Left colon (tissue), 2 donors: ENCODE measurements at regions not wholly inside any gene's neighbourhood (a gene's known extent, or its start where the extent isn't known, plus 50 kb on each side); places are given as distances from the start of the nearest gene placed in this dataset.
"Not testable (repeated sequence)": the region's sequence is repeated elsewhere in the genome, so short reads cannot be mapped to it uniquely, and the experiment has no call there.

ENCODE experiments used
- ATAC-seq: fragments of 200-7000 bp; cut with Tn5 transposase; one replicate; pipeline ENCODE4 v1.9.1; 2020; ENCODE audit warnings: mild to moderate bottlenecking, moderate library complexity
- DNase-seq, 2 donors: peaks; one replicate each; pipeline ENCODE4 v3.0.0-alpha.2; 2020
- intact Hi-C, 2 donors: fragments of 100-400 bp; cut with DNase I in 1 of 2; cut with micrococcal nuclease in 1 of 2; formaldehyde crosslinking; loops; one replicate each; pipeline versions ENCODE4 v1.11.2 to v1.14.0; 2022; cut with DNase I, micrococcal nuclease
- donor health status: DM: no; HTN: no; CAD: no.
- donor health status: DM: yes; HTN: yes; CAD: no.

GRCh38 chr1:200263203-200263602, 146.6 kb downstream of the ZNF281 start:
- DNase-seq, result no peak
- intact Hi-C loops, result no loop called here

GRCh38 chr1:200262326-200262965, 147.4 kb downstream of the ZNF281 start:
- DNase-seq (no peak), ATAC-seq (no peak)
- intact Hi-C loops, result no loop called here

More at GRCh38 chr1:200263203-200263602, 146.6 kb downstream of the ZNF281 start:
- no peak for ATAC-seq

- intact Hi-C loops, result no loop called here
- DNase-seq (no peak), ATAC-seq (no peak)
Measured at GRCh38 chr1:200260597-200261335, 149.1 kb downstream of the ZNF281 start.

- peak; percentile 44 for ATAC-seq
- intact Hi-C loops, result no loop called here
- no peak for DNase-seq
Measured at GRCh38 chr1:200258447-200259375, 151.1 kb downstream of the ZNF281 start.

- intact Hi-C loops, result no loop called here
- ATAC-seq (no peak), DNase-seq (no peak)
Measured at GRCh38 chr1:200257235-200257634, 152.6 kb downstream of the ZNF281 start.

- ATAC-seq, intact Hi-C loops, DNase-seq: not testable (repeated sequence)
Measured at GRCh38 chr1:200254602-200255001, 155.2 kb downstream of the ZNF281 start.

- ATAC-seq (no peak), DNase-seq (no peak)
- intact Hi-C loops, result no loop called here
Measured at GRCh38 chr1:200253774-200254495, 155.9 kb downstream of the ZNF281 start.

- no peak for DNase-seq
- no peak for ATAC-seq
- intact Hi-C loops, result no loop called here
Measured at GRCh38 chr1:200252531-200252930, 157.3 kb downstream of the ZNF281 start.

GRCh38 chr1:200250469-200250868, 159.4 kb downstream of the ZNF281 start:
- intact Hi-C loops, result no loop called here
- DNase-seq (no peak), ATAC-seq (no peak)

GRCh38 chr1:200248541-200248940, 161.3 kb downstream of the ZNF281 start:
- intact Hi-C loops, result no loop called here
- DNase-seq (no peak), ATAC-seq (no peak)

- no peak for ATAC-seq
- intact Hi-C loops, result no loop called here
- no peak for DNase-seq
Measured at GRCh38 chr1:200247518-200247917, 162.3 kb downstream of the ZNF281 start.

GRCh38 chr1:200245473-200245872, 164.4 kb downstream of the ZNF281 start:
- ATAC-seq, result no peak
- intact Hi-C loops, result no loop called here

GRCh38 chr1:200243042-200243437, 166.8 kb downstream of the ZNF281 start:
- ATAC-seq (peak; percentile 28), DNase-seq (no peak)
- intact Hi-C loops, result no loop called here

More at GRCh38 chr1:200245473-200245872, 164.4 kb downstream of the ZNF281 start:
- DNase-seq, result no peak

GRCh38 chr1:200242110-200243041, 167.5 kb downstream of the ZNF281 start:
- intact Hi-C loops, result no loop called here
- ATAC-seq, result peak; percentile 54
- DNase-seq, result peak in 1 of 2 donors; percentile 7

- intact Hi-C loops, result no loop called here
- ATAC-seq (no peak), DNase-seq (no peak)
Measured at GRCh38 chr1:200240656-200241055, 169.2 kb downstream of the ZNF281 start.

GRCh38 chr1:200238311-200238710, 171.5 kb downstream of the ZNF281 start:
- ATAC-seq (no peak), DNase-seq (no peak)
- intact Hi-C loops, result no loop called here

- ATAC-seq (no peak), DNase-seq (no peak)
- intact Hi-C loops, result no loop called here
Measured at GRCh38 chr1:200237066-200237465, 172.8 kb downstream of the ZNF281 start.

- ATAC-seq (no peak), DNase-seq (no peak)
- intact Hi-C loops, result no loop called here
Measured at GRCh38 chr1:200234938-200235337, 174.9 kb downstream of the ZNF281 start.
